ENCODE measurements at regions not wholly inside any gene's neighbourhood (a gene's known extent, or its start where the extent isn't known, plus 50 kb on each side); places are given as distances from the start of the nearest gene placed in this dataset.

DNA sequence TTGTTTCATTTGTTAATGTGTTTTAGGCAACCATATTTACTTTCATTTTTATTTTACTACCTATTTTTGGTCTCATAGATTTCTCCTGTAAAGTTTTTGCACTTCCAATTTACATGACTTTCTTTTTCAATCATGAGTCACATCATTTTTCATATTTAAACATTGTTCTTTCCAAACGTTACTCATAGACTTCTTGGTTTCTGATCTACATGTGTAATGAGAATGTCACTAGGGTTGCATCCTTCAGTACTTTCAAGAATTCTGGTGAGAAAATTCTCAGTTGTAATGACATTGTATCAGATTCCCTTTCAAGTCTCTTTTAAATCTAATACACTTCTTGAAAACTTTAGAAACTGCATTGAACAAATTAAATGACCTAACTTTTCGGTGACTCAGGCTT, 991.7 kb downstream of the EFNB2 start:
- Mint-ChIP-seq H3K9me3 (ENCODE audit: unreplicated experiment) (no peaks in the 10 kb centered on the region), H3K4me3 (ENCODE audit: unreplicated experiment) (no peak overlapping the region), H3K27me3 (ENCODE audit: unreplicated experiment) (no peaks in the 10 kb centered on the region), H3K27ac (ENCODE audit: unreplicated experiment) (no peak overlapping the region), H3K4me1 (ENCODE audit: low read depth, unreplicated experiment) (no peaks in the 10 kb centered on the region), H3K36me3 (ENCODE audit: unreplicated experiment) (no peaks in the 10 kb centered on the region)
- TF ChIP-seq, protein P1, sequence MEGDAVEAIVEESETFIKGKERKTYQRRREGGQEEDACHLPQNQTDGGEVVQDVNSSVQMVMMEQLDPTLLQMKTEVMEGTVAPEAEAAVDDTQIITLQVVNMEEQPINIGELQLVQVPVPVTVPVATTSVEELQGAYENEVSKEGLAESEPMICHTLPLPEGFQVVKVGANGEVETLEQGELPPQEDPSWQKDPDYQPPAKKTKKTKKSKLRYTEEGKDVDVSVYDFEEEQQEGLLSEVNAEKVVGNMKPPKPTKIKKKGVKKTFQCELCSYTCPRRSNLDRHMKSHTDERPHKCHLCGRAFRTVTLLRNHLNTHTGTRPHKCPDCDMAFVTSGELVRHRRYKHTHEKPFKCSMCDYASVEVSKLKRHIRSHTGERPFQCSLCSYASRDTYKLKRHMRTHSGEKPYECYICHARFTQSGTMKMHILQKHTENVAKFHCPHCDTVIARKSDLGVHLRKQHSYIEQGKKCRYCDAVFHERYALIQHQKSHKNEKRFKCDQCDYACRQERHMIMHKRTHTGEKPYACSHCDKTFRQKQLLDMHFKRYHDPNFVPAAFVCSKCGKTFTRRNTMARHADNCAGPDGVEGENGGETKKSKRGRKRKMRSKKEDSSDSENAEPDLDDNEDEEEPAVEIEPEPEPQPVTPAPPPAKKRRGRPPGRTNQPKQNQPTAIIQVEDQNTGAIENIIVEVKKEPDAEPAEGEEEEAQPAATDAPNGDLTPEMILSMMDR (IDR thresholded peaks at IDR 0.05; ENCODE audit: partially characterized antibody, unreplicated experiment), result no peak
- no peak for DNase-seq

DNA sequence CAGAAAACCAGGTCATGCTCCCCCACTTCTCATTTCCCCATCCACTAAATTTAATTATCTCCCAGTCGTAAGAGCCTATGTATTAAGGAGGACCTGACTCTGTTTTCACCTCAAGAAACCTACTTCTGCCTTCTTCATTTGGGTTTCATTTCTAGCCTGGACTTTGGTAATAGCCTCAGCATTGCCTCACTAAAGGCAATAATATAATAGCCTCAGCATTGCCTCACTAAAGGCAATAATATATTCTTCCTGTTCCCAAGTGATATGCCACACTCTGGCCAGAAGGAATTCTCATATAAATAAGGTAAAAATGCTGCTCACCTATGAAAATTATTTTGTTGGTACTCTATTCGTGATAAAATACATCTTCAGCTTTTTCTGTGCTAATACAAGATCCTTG, 993.9 kb downstream of the EFNB2 start:
- Mint-ChIP-seq H3K4me3 (ENCODE audit: unreplicated experiment) (no peak overlapping the region), H3K36me3 (ENCODE audit: unreplicated experiment) (no peaks in the 10 kb centered on the region), H3K27ac (ENCODE audit: unreplicated experiment) (no peak overlapping the region), H3K9me3 (ENCODE audit: unreplicated experiment) (no peaks in the 10 kb centered on the region), H3K4me1 (ENCODE audit: low read depth, unreplicated experiment) (no peaks in the 10 kb centered on the region), H3K27me3 (ENCODE audit: unreplicated experiment) (no peaks in the 10 kb centered on the region)
- no peak for DNase-seq
- TF ChIP-seq, protein P1 (IDR thresholded peaks at IDR 0.05; ENCODE audit: partially characterized antibody, unreplicated experiment), result no peak

GRCh38 chr13:105538346-105538745, 997.1 kb downstream of the EFNB2 start:
- H3K4me3 Mint-ChIP-seq (ENCODE audit: unreplicated experiment), result no peak overlapping the region
- no peak overlapping the region for H3K27ac Mint-ChIP-seq (ENCODE audit: unreplicated experiment)
- no peaks in the 10 kb centered on the region for H3K9me3 Mint-ChIP-seq (ENCODE audit: unreplicated experiment)
- H3K4me1 Mint-ChIP-seq (ENCODE audit: low read depth, unreplicated experiment), result no peaks in the 10 kb centered on the region
- TF ChIP-seq, protein P1 (IDR thresholded peaks at IDR 0.05; ENCODE audit: partially characterized antibody, unreplicated experiment), result no peak
- H3K27me3 Mint-ChIP-seq (ENCODE audit: unreplicated experiment), result no peaks in the 10 kb centered on the region
- DNase-seq, result no peak
- no peaks in the 10 kb centered on the region for H3K36me3 Mint-ChIP-seq (ENCODE audit: unreplicated experiment)

DNA sequence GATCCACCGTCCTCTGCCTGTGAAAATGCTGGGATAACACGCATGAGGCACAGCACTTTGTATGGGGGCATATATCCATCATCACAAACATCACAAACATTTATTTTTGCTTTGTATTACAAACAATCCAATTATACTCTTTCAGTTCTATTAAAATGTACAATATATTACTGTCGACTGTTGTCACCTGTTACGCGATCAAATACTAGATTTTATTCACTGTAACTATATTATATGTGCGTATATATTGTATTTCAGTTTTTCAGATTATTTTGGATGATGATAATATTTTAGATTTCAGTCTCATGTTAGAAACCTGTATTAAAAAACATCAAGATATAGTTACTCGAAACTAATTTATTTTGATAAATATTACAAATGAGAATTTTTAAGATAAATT, 998.3 kb downstream of the EFNB2 start:
- H3K36me3 Mint-ChIP-seq (ENCODE audit: unreplicated experiment), result no peaks in the 10 kb centered on the region
- DNase-seq, result no peak
- no peak overlapping the region for H3K4me3 Mint-ChIP-seq (ENCODE audit: unreplicated experiment)
- TF ChIP-seq, protein P1 (IDR thresholded peaks at IDR 0.05; ENCODE audit: partially characterized antibody, unreplicated experiment), result no peak
- H3K27me3 Mint-ChIP-seq (ENCODE audit: unreplicated experiment), result peaks cover 4% of the 10 kb centered on the region
- H3K4me1 Mint-ChIP-seq (ENCODE audit: low read depth, unreplicated experiment), result no peaks in the 10 kb centered on the region
- H3K27ac Mint-ChIP-seq (ENCODE audit: unreplicated experiment), result no peak overlapping the region
- H3K9me3 Mint-ChIP-seq (ENCODE audit: unreplicated experiment), result no peaks in the 10 kb centered on the region

DNA sequence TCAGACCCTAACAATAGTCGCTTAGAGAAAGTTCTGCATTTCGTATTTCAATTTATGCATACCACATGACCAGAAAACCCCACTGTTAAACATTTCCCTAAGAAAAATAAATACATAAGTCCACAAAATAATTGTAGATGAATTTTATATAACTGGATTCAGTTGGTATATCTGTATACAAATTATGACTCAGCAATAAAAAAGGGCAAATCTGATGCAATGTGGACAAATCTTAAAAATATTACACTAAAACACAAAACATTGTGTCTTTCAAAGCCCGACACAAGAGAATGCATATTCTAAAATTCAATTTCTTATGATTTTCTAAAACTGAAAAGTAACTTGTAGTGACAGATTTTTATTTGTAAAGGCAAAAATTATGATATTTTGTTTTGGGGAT, 1005.0 kb downstream of the EFNB2 start:
- Mint-ChIP-seq H3K27me3 (ENCODE audit: unreplicated experiment) (peaks cover 6% of the 10 kb centered on the region), H3K27ac (ENCODE audit: unreplicated experiment) (no peak overlapping the region), H3K9me3 (ENCODE audit: unreplicated experiment) (no peaks in the 10 kb centered on the region), H3K4me1 (ENCODE audit: low read depth, unreplicated experiment) (peaks cover 3% of the 10 kb centered on the region), H3K4me3 (ENCODE audit: unreplicated experiment) (no peak overlapping the region), H3K36me3 (ENCODE audit: unreplicated experiment) (no peaks in the 10 kb centered on the region)
- TF ChIP-seq, protein P1 (IDR thresholded peaks at IDR 0.05; ENCODE audit: partially characterized antibody, unreplicated experiment), result no peak
- DNase-seq, result no peak
